IPS DF 6.9 (cell line): ENCODE measurements at regions not wholly inside any gene's neighbourhood (a gene's known extent, or its start where the extent isn't known, plus 50 kb on each side); places are given as distances from the start of the nearest gene placed in this dataset.
A peak's percentile ranks its signal among the peaks of the same experiment; 100 is the strongest.
"Not testable (repeated sequence)": the region's sequence is repeated elsewhere in the genome, so short reads cannot be mapped to it uniquely, and the experiment has no call there.

Experiments used
- DNase-seq: peaks from one replicate; pipeline ENCODE4 v3.0.0-alpha.2; 2013; ENCODE audit warnings: low read depth, low spot score
- H3K27ac ChIP-seq: one replicate; pipeline ENCODE4 v1.5.1; 2013; ENCODE audit warnings: low read length, control low read depth
- H3K27me3 ChIP-seq: 2 replicates; pipeline ENCODE4 v1.6.1; 2013; ENCODE audit warnings: mild to moderate bottlenecking, low read length; ENCODE audit not compliant: control insufficient read depth, insufficient read depth
- H3K36me3 ChIP-seq: 2 replicates; pipeline ENCODE4 v1.6.1; 2013; ENCODE audit warnings: low read length; ENCODE audit not compliant: control insufficient read depth, insufficient read depth
- H3K4me1 ChIP-seq: 2 replicates; pipeline ENCODE4 v1.6.1; 2013; ENCODE audit warnings: low read length; ENCODE audit not compliant: control insufficient read depth, insufficient read depth
- H3K4me3 ChIP-seq: 2 replicates; pipeline ENCODE4 v1.5.1; 2013; ENCODE audit warnings: mild to moderate bottlenecking, low read length
- H3K9me3 ChIP-seq: 2 replicates; pipeline ENCODE4 v1.6.1; 2013; ENCODE audit warnings: low read length, inconsistent platforms; ENCODE audit not compliant: control insufficient read depth, insufficient read depth
- WGBS: extraction: QIAGEN DNeasy Blood & Tissue Kit; methylation state at CpG from one replicate; pipeline ENCODE4 v1.1.7; 2013; ENCODE audit warnings: mixed read lengths, missing lambda C conversion rate; ENCODE audit not compliant: insufficient read length, insufficient coverage; 5-methylcytosine and 5-hydroxymethylcytosine counted together

DNA sequence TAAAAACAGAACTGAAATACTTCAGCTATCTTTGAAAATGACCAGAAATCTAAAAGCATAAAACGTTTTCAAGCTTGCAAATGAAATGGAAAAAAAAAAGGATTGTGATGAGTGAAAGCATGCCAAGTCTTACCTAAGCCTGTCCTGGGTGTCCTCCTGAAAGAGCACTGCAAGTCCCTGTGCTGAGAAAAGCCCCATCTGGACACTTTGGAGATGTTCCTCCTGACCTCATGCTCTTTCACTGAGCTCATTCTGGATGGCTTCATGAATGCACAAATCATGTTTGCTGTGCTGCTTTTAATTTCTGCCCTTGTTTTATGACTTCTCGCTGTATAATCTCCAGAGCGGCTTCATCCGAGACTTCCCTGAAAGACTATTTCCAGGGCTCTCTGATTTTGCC, 136.0 kb downstream of the SOD2 start:
- H3K27me3 ChIP-seq: no peaks in the 10 kb centered on the region

DNA sequence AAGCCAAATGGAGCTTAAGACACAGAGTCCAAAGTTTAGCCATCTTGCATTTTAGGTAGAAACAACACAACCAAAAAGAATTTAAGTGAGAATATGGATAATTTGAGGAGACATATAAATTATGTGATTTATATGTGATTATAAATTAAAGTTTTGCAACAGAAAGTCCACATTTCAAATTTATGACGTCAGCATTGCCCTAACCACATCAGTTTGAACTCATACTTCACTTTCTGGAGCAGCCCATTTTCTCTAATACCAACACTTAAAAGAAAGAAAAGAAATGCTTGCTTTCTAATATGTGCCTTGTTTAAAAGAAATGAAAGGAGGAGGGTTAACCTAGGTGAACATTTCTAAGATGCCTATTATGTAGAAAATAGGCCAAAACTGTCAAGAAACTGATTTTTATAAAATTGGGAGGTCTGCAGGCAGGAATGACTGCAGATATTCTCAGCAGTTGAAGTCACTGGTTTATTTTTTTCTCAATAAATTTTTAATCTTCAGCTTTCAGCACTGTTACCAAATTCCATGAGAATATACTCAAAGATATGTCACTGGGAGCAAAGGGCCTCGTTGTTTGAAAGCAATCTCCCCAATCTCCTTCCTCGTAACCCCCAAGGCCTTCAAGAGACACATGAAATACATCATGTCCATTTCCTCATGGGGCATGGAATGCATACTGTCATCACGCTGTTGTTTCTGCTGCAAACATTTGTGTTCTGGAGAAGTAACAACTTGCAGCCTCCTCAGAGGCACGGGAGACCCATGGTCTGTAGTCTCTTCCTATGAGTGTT, 137.8 kb downstream of the SOD2 start:
- no peak overlapping the region for H3K4me3 ChIP-seq

More for the DNA sequence above, 136.0 kb downstream of the SOD2 start:
- Histone ChIP-seq H3K4me1 (no peaks in the 10 kb centered on the region), H3K36me3 (no peaks in the 10 kb centered on the region), H3K27ac (no peak overlapping the region), H3K9me3 (no peaks in the 10 kb centered on the region), H3K4me3 (no peak overlapping the region)
- no CpG with 5 or more reads among the region's 4 CpGs for WGBS
- no peak for DNase-seq

DNA sequence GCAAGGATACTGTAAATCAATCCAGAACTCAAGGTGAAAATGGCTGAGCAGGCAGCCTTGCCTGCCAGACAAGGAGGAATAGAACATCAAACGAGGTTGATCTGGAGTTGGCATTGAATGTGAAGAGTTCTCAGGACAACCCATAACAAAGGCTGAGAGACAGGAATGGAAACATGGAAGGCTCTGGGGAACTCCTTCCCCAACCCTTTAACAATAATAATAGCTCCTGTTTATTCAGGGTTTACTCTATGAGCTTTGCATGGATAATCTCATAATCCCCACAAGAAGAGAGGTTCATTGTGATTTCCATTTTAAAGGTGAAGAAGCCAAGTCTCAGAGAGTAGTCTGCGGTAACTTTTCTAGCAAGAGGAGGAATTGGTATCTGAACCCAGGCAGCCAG, 151.7 kb downstream of the SOD2 start:
- no CpG with 5 or more reads among the region's 2 CpGs for WGBS
- H3K4me3 ChIP-seq: no peak overlapping the region
- H3K4me1 ChIP-seq: peaks cover 2% of the 10 kb centered on the region; the same call in 1 of the 2 replicates
- H3K27me3 ChIP-seq: no peaks in the 10 kb centered on the region
- no peaks in the 10 kb centered on the region for H3K36me3 ChIP-seq
- DNase-seq: no peak
- no peaks in the 10 kb centered on the region for H3K9me3 ChIP-seq
- H3K27ac ChIP-seq: no peak overlapping the region

More for the DNA sequence above, 137.8 kb downstream of the SOD2 start:
- Histone ChIP-seq H3K4me1 (no peaks in the 10 kb centered on the region), H3K9me3 (no peaks in the 10 kb centered on the region), H3K36me3 (no peaks in the 10 kb centered on the region), H3K27ac (no peak overlapping the region), H3K27me3 (no peaks in the 10 kb centered on the region)
- DNase-seq: no peak
- WGBS: no CpG with 5 or more reads among the region's 5 CpGs

DNA sequence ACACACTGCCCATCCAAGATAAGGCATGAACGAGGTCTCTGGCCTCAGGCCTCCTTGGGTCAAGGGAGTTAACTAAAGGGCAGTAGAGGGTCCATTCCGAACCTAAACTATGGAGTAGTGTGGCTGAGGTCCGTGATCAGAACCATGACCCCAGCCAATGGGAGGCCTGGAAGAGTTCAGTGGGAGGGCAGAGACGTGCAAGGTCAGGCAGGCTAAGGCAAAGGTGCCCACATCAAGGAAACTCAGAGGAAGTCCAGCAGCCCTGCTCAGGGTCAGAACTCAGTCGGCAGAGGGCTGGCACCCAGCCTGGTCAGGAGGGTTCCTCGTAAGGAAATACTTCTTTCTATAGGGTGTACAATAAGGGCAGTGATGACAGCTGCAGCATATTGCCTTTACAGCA, 152.2 kb downstream of the SOD2 start:
- H3K9me3 ChIP-seq: no peaks in the 10 kb centered on the region
- no peak overlapping the region for H3K27ac ChIP-seq
- no peak for DNase-seq
- WGBS: no CpG with 5 or more reads among the region's 6 CpGs
- H3K36me3 ChIP-seq: no peaks in the 10 kb centered on the region
- no peak overlapping the region for H3K4me3 ChIP-seq
- no peaks in the 10 kb centered on the region for H3K27me3 ChIP-seq
- H3K4me1 ChIP-seq: peaks cover 2% of the 10 kb centered on the region; the same call in 1 of the 2 replicates

DNA sequence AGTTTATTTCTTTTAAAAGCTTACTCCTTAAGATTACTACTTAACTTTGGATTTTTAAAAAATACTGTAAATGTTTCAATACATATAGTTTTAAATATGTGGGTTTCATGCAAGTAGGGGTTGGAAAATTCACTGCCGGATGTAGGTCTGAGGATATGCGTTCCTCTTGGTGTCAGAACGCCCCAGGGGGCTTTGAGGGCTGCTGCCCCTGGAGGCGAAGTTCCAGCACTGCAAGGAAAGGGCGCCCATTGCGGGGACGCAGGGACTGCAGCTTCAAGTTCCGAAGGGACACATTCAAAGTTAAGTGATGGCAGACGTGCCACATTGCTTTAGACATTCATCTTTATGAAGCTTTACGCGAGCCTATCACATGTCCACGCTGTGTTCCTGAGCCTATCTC, 152.9 kb downstream of the SOD2 start:
- Histone ChIP-seq H3K27me3 (no peaks in the 10 kb centered on the region), H3K36me3 (no peaks in the 10 kb centered on the region), H3K27ac (no peak overlapping the region), H3K4me3 (no peak overlapping the region), H3K4me1 (peaks cover 2% of the 10 kb centered on the region; the same call in 1 of the 2 replicates), H3K9me3 (no peaks in the 10 kb centered on the region)
- DNase-seq: peak; percentile 66
- no CpG with 5 or more reads among the region's 12 CpGs for WGBS

DNA sequence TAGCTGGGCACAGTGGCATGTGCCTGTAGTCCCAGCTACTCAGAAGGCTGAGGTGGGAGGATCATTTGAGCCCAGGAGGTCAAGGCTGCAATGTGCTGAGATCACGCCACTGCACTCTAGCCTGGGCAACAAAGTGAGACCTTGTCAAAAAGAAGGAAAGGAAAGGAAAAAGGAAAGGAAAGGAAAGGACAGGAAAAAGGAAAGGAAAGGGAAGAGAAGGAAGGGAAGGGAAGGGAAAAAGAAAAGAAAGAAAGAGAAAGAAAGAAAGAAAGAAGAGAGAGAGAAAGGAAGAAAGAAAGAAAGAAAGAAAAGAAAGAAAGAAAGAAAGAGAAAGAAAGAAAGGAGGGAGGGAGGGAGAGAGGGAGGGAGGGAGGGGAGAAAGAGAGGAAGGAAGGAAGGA, 155.0 kb downstream of the SOD2 start:
- DNase-seq, H3K36me3 ChIP-seq, H3K27me3 ChIP-seq, H3K4me1 ChIP-seq, H3K27ac ChIP-seq, H3K4me3 ChIP-seq, H3K9me3 ChIP-seq: not testable (repeated sequence)
- no CpG with 5 or more reads among the region's 1 CpG for WGBS

DNA sequence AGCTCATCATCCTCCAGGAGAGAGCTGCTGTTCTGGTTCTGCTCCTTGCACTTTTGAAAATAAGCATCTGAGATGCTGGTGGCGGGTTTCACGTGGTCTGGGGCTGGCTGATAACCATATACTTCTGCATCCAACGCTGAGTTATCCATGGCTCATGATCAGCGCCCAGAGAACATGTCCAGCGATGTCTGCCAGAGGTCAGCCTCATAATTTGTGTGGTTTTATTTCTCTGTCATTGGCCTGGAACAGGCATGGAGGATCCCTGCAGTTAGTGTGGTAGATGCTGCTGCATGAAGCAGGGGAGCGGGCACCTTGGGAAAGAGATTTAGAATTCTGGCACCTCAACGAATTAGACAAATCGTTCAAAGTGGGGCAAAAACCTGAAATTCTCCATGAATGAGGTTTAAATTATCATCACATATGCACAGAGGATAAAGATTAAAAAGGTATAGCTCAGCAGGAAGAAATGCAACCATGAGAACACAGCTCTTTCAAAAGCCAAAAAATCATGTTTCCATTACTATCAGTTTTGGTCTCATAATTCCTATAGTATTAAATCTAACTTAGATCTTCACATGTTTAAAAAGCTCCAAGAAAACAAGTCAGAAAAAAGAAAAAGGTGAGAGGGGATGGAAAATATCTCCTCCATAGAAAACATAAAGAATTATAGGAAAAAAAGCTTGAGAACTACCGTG, 157.2 kb downstream of the SOD2 start:
- WGBS: no CpG with 5 or more reads among the region's 9 CpGs
- H3K4me1 ChIP-seq: peaks cover 2% of the 10 kb centered on the region; the same call in 1 of the 2 replicates
- no peaks in the 10 kb centered on the region; the same call in 1 of the 2 replicates for H3K27me3 ChIP-seq
- no peaks in the 10 kb centered on the region for H3K9me3 ChIP-seq
- H3K4me3 ChIP-seq: no peak overlapping the region
- DNase-seq: no peak
- no peaks in the 10 kb centered on the region for H3K36me3 ChIP-seq
- no peak overlapping the region for H3K27ac ChIP-seq

DNA sequence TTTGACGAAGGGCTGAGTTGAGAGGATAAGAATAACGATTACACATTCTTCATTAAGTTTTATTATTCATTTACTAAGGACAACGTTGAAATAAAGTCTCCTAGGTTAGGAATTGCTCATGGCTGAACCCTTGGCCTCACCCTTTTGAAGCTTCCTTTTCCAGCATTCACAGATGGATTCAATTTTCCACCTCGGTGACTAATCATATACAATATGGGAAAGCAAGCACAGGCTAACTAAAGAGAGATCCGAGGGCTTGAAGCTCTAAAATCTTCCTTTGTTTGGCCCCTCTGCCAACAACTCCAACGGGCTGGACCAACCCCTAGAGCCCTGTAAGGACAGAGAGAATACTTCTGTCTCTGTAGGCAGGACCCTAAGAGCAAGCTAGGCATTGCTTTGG, 159.5 kb downstream of the SOD2 start:
- Histone ChIP-seq H3K4me3 (no peak overlapping the region), H3K9me3 (no peaks in the 10 kb centered on the region), H3K27me3 (no peaks in the 10 kb centered on the region; the same call in 1 of the 2 replicates), H3K36me3 (no peaks in the 10 kb centered on the region), H3K27ac (no peak overlapping the region), H3K4me1 (no peaks in the 10 kb centered on the region)
- WGBS: no CpG with 5 or more reads among the region's 6 CpGs
- no peak for DNase-seq

DNA sequence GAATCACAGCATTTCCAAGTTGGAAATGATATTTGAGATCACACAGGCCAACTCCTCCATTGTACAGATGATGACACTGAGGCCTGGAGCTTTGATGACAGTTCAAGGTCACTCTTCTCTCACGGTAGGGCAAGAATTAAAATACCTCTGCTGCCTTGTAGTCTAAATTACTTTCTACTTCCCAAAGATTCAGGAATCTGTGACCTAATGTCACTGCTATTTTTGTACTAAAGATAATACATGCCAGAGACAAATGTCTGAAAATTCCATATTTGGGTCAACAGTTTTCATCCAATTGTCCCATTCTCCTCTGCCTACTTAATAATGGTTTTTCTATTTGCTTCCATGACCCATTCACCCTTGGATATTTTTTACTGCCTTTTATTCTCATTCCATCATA, 160.0 kb downstream of the SOD2 start:
- no peak overlapping the region for H3K4me3 ChIP-seq
- no CpG with 5 or more reads among the region's 1 CpG for WGBS
- no peak for DNase-seq
- H3K4me1 ChIP-seq: no peaks in the 10 kb centered on the region
- no peak overlapping the region for H3K27ac ChIP-seq
- no peaks in the 10 kb centered on the region for H3K36me3 ChIP-seq
- H3K9me3 ChIP-seq: no peaks in the 10 kb centered on the region
- H3K27me3 ChIP-seq: no peaks in the 10 kb centered on the region; the same call in 1 of the 2 replicates

DNA sequence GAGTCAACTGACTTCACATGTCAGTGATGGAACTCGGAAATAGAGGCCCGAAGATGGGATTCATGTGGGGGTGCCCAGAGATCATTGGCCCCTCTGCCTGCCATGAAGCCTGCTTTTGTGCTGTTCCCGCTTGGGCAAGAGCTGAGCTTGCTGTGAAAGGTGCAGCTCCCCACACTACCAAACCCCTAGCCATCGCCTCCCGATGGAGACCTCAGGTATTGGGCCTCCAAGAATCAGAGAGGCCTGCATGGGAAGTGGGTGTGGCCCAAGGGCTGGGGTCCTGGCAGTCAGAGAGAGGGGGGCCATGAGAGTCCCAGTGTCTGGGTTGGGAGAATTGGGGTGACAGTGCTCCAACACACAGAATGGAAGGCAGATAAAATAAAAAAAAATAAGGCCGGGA, 160.9 kb downstream of the SOD2 start:
- no peak overlapping the region for H3K27ac ChIP-seq
- DNase-seq: no peak
- H3K27me3 ChIP-seq: no peaks in the 10 kb centered on the region; the same call in 1 of the 2 replicates
- no peaks in the 10 kb centered on the region for H3K4me1 ChIP-seq
- WGBS: no CpG with 5 or more reads among the region's 6 CpGs
- H3K36me3 ChIP-seq: no peaks in the 10 kb centered on the region
- no peak overlapping the region for H3K4me3 ChIP-seq
- H3K9me3 ChIP-seq: no peaks in the 10 kb centered on the region
